ENCODE measurements at regions not wholly inside any gene's neighbourhood (a gene's known extent, or its start where the extent isn't known, plus 50 kb on each side); places are given as distances from the start of the nearest gene placed in this dataset.
"Not testable (repeated sequence)": the region's sequence is repeated elsewhere in the genome, so short reads cannot be mapped to it uniquely, and the experiment has no call there.

DNA sequence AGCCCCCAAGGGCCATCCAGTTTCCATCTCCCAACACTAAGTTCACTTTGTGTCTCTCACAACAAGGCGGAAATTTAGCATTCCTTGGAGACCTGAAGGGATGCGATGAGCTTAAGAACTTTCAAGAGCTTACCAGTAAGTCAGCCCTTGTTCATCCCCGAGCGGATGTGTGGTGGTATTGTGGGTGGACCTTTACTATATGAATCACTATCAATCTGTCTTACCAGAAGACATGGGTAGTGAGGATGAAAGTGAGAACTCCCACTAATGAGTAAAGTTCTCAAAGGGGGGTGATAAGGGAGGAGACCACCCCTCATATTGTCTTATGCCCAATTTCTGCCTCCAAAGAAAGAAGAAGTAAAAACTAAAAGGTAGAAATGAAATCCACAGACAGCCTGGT, 329.6 kb upstream of the NCKAP5 start:
- H3K4me3 ChIP-seq (replicated peaks in 1 of 2; ENCODE audit: low read depth in 1 of 2, low read length in 2 of 2); ATAC-seq; CTCF ChIA-PET; intact Hi-C loops (cut with micrococcal nuclease); H3K79me2 ChIP-seq (ENCODE audit: insufficient read depth, low read length); H4K20me1 ChIP-seq (ENCODE audit: insufficient read depth); H3K9me3 ChIP-seq (ENCODE audit: control insufficient read depth in 1 of 2, insufficient read depth in 1 of 2, low read depth in 1 of 2, low read length in 2 of 2); H3K36me3 ChIP-seq (ENCODE audit: control insufficient read depth in 1 of 2, insufficient read depth in 2 of 2, low read length in 2 of 2); DNase-seq (ENCODE audit: low read depth, low spot score); RAD21 ChIA-PET (ENCODE audit: low non-redundant PET in 1 of 2, low total read pairs in 2 of 2, uncharacterized antibody in 2 of 2, unreplicated experiment in 2 of 2); POLR2A ChIA-PET; H3K27ac ChIP-seq (ENCODE audit: low read depth, low read length); H3K4me2 ChIP-seq (ENCODE audit: low read length); H2AFZ ChIP-seq (ENCODE audit: low read depth, low read length, poor library complexity, severe bottlenecking); H3K9me2 ChIP-seq (ENCODE audit: insufficient read depth); H3K4me1 ChIP-seq (ENCODE audit: control insufficient read depth in 1 of 2, insufficient read depth in 2 of 2, low read length in 2 of 2); BruUV-seq (replicated peaks); H3K9ac ChIP-seq (ENCODE audit: low read length): not testable (repeated sequence)
- H3K27me3 ChIP-seq (ENCODE audit: insufficient read depth, low read length): peaks cover 13% of the 10 kb centered on the region

DNA sequence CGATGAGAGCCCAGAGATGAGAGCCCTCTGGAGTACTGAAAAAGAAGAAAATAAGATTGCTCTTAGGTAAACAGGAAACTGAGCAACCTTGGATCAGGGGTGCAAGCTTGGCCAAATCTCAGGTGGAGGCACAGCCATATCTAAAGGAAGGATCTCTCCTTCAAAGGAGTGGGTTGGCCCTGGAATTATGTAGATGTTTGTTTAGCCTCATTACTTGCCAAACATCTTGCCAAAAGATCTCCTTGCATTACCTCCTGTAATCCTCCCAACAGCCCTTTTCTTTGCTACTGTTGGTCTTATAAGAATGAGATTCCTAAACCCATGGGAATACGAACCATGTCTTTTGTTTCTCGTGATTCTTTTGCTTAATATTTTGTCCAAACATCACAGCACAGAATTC, 332.6 kb upstream of the NCKAP5 start:
- CTCF ChIA-PET: no interaction called here
- Histone ChIP-seq H3K9me2 (ENCODE audit: insufficient read depth) (no peaks in the 10 kb centered on the region), H3K4me1 (ENCODE audit: control insufficient read depth in 1 of 2, insufficient read depth in 2 of 2, low read length in 2 of 2) (no peaks in the 10 kb centered on the region), H3K27me3 (ENCODE audit: insufficient read depth, low read length) (peaks cover 6% of the 10 kb centered on the region; the same call in 1 of the 2 replicates), H3K27ac (ENCODE audit: low read depth, low read length) (no peak overlapping the region), H3K36me3 (ENCODE audit: control insufficient read depth in 1 of 2, insufficient read depth in 2 of 2, low read length in 2 of 2) (no peaks in the 10 kb centered on the region), H2AFZ (ENCODE audit: low read depth, low read length, poor library complexity, severe bottlenecking) (no peak overlapping the region), H3K9me3 (ENCODE audit: control insufficient read depth in 1 of 2, insufficient read depth in 1 of 2, low read depth in 1 of 2, low read length in 2 of 2) (no peaks in the 10 kb centered on the region), H3K4me3 (replicated peaks in 1 of 2; ENCODE audit: low read depth in 1 of 2, low read length in 2 of 2) (no peak overlapping the region), H4K20me1 (ENCODE audit: insufficient read depth) (no peaks in the 10 kb centered on the region), H3K4me2 (ENCODE audit: low read length) (no peak overlapping the region), H3K79me2 (ENCODE audit: insufficient read depth, low read length) (no peaks in the 10 kb centered on the region), H3K9ac (ENCODE audit: low read length) (no peak overlapping the region)
- TF ChIP-seq SP1 (IDR thresholded peaks at IDR 0.05; ENCODE audit: low read depth) (no peak), RAD21 (IDR thresholded peaks at IDR 0.05; ENCODE audit: low read depth) (no peak), ZNF274 (IDR thresholded peaks at IDR 0.05; ENCODE audit: low read depth, low read length) (no peak)
- TF ChIP-seq, protein P1, sequence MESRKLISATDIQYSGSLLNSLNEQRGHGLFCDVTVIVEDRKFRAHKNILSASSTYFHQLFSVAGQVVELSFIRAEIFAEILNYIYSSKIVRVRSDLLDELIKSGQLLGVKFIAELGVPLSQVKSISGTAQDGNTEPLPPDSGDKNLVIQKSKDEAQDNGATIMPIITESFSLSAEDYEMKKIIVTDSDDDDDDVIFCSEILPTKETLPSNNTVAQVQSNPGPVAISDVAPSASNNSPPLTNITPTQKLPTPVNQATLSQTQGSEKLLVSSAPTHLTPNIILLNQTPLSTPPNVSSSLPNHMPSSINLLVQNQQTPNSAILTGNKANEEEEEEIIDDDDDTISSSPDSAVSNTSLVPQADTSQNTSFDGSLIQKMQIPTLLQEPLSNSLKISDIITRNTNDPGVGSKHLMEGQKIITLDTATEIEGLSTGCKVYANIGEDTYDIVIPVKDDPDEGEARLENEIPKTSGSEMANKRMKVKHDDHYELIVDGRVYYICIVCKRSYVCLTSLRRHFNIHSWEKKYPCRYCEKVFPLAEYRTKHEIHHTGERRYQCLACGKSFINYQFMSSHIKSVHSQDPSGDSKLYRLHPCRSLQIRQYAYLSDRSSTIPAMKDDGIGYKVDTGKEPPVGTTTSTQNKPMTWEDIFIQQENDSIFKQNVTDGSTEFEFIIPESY (IDR thresholded peaks at IDR 0.05; ENCODE audit: extremely low read depth, insufficient replicate concordance, low read length): no peak
- no peak for DNase-seq (ENCODE audit: low read depth, low spot score)
- no peak for ATAC-seq
- POLR2A ChIA-PET: no interaction called here
- intact Hi-C loops (cut with micrococcal nuclease): no loop called here
- no TSS peak for BruUV-seq (replicated peaks)
- RAD21 ChIA-PET (ENCODE audit: low non-redundant PET in 1 of 2, low total read pairs in 2 of 2, uncharacterized antibody in 2 of 2, unreplicated experiment in 2 of 2): no interaction called here
